OCI-LY7 (cell line): ENCODE measurements at regions not wholly inside any gene's neighbourhood (a gene's known extent, or its start where the extent isn't known, plus 50 kb on each side); places are given as distances from the start of the nearest gene placed in this dataset.

Experiments
- BruUV-seq: library from RNA; stranded (reverse); fragments of 400-500 nt; replicated peaks from 2 replicates; lab custom pipeline; 2021; lab: Mats Ljungman, UMichigan
- CTCF ChIA-PET: fragments of 300-600 bp; sonication (Branson Sonifier 250); formaldehyde crosslinking; loops from one replicate; lab custom pipeline; 2022; ENCODE audit warnings: antibody characterized with exemption; ENCODE audit not compliant: unreplicated experiment; lab: Charles Lee
- POLR2A ChIA-PET: fragments of 300-600 bp; sonication (Branson Sonifier 250); formaldehyde crosslinking; loops from one replicate; lab custom pipeline; 2022; ENCODE audit warnings: antibody characterized with exemption; lab: Charles Lee
- DNase-seq: peaks from one replicate; pipeline ENCODE4 v3.0.0-alpha.2; 2015; ENCODE audit warnings: low spot score
- H2AFZ ChIP-seq: fragments of 200-600 bp; sonication (generic), shearing (Covaris generic); 2 replicates; pipeline ENCODE4 v1.6.1; 2014; ENCODE audit warnings: mild to moderate bottlenecking, antibody characterized with exemption, low read length, moderate library complexity
- H3K27ac ChIP-seq: fragments of 200-600 bp; sonication (generic); 2 replicates; pipeline ENCODE4 v1.5.1; 2014; ENCODE audit warnings: mixed run types, low read depth, mild to moderate bottlenecking, moderate library complexity, low read length, inconsistent platforms; ENCODE audit not compliant: poor library complexity, severe bottlenecking
- H3K36me3 ChIP-seq: fragments of 200-600 bp; sonication (generic); 2 replicates; pipeline ENCODE4 v1.6.1; 2014; ENCODE audit warnings: mild to moderate bottlenecking, antibody characterized with exemption, low read length, moderate library complexity, mixed read lengths; ENCODE audit not compliant: insufficient read depth
- H3K4me1 ChIP-seq: fragments of 200-600 bp; sonication (generic); 2 replicates; pipeline ENCODE4 v1.5.1; 2014; ENCODE audit warnings: mild to moderate bottlenecking, low read length; ENCODE audit not compliant: insufficient read depth, poor library complexity, severe bottlenecking
- H3K4me2 ChIP-seq: fragments of 200-600 bp; sonication (generic); 2 replicates; pipeline ENCODE4 v1.6.1; 2014; ENCODE audit warnings: mild to moderate bottlenecking, low read length
- H3K4me3 ChIP-seq: fragments of 200-600 bp; sonication (generic); 2 replicates; pipeline ENCODE4 v1.5.1; 2014; ENCODE audit warnings: mild to moderate bottlenecking, low read depth, low read length; ENCODE audit not compliant: poor library complexity, severe bottlenecking
- H3K79me2 ChIP-seq: fragments of 200-600 bp; sonication (generic); 2 replicates; pipeline ENCODE4 v1.6.1; 2016; ENCODE audit warnings: low read depth, mild to moderate bottlenecking, low read length, moderate library complexity, mixed read lengths; ENCODE audit not compliant: insufficient read depth
- H3K9me2 ChIP-seq: fragments of 200-600 bp; sonication (generic); 2 replicates; pipeline ENCODE4 v1.6.1; 2016; ENCODE audit warnings: mild to moderate bottlenecking, low read length, mixed read lengths; ENCODE audit not compliant: insufficient read depth
- H3K9me3 ChIP-seq: fragments of 200-600 bp; sonication (generic); 2 replicates; pipeline ENCODE4 v1.6.1; 2014; ENCODE audit warnings: mild to moderate bottlenecking, mixed run types, low read length, mixed read lengths
- H4K20me1 ChIP-seq: fragments of 200-600 bp; sonication (generic); 2 replicates; pipeline ENCODE4 v1.6.1; 2014; ENCODE audit warnings: mild to moderate bottlenecking, antibody characterized with exemption, low read length, moderate library complexity, mixed read lengths; ENCODE audit not compliant: insufficient read depth
- CTCF ChIP-seq: fragments of 200-600 bp; sonication (generic); conservative IDR thresholded peaks from 2 replicates; pipeline ENCODE4 v1.5.1; 2014; ENCODE audit warnings: mild to moderate bottlenecking, antibody characterized with exemption, low read length, moderate library complexity, mixed read lengths
- EZH2phosphoT487 ChIP-seq: fragments of 200-600 bp; sonication (generic); IDR thresholded peaks from 2 replicates; pipeline ENCODE4 v1.6.1; 2018; ENCODE audit warnings: low read depth, borderline replicate concordance, mild to moderate bottlenecking, mixed run types, antibody characterized with exemption, low read length, moderate library complexity, mixed read lengths
- intact Hi-C: fragments of 100-400 bp; cut with micrococcal nuclease; formaldehyde crosslinking; loops from one replicate; pipeline ENCODE4 v1.10.0; 2022; ENCODE audit not compliant: unreplicated experiment

GRCh38 chr17:5804251-5804650 is 219.9 kb upstream of the NLRP1 start:
- no peak overlapping the region for H3K4me3 ChIP-seq
- no peak overlapping the region for H3K27ac ChIP-seq
- 0 out of 2 replicates have a peak, but pooled peaks cover 3% of the 10 kb centered on the region for H3K9me3 ChIP-seq
- TF ChIP-seq EZH2phosphoT487 (no peak), CTCF (no peak)
- H4K20me1 ChIP-seq = no peaks in the 10 kb centered on the region
- H3K79me2 ChIP-seq = no peaks in the 10 kb centered on the region
- DNase-seq = no peak
- POLR2A ChIA-PET = no interaction called here
- no peaks in the 10 kb centered on the region; the same call in 1 of the 2 replicates for H3K9me2 ChIP-seq
- CTCF ChIA-PET = no interaction called here
- no peaks in the 10 kb centered on the region for H3K4me1 ChIP-seq
- no peak overlapping the region for H2AFZ ChIP-seq
- no TSS peak for BruUV-seq
- H3K36me3 ChIP-seq = no peaks in the 10 kb centered on the region
- H3K4me2 ChIP-seq = no peak overlapping the region
- intact Hi-C loops = no loop called here

DNA sequence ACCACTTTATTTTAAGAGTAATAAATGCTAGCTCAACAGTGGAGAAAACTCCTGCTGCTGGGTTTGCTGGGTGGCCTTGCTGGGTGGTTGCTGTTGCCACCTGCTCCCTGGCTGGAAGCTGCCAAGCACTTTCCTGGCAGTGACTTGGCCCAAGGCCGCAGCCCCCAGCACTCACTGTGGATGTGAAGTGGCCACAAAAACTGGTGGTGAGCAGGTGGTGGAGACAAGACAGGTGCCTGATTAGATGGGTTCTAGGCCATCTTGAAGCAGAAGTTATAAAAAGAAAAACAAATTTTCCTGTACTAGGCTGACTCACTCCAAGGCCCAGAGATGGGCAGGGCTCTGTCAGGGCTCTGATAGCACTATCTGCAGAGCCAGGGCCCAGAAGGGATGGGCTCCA is 224.7 kb upstream of the NLRP1 start:
- POLR2A ChIA-PET = no interaction called here
- BruUV-seq = no TSS peak

More for the DNA sequence above, 224.7 kb upstream of the NLRP1 start:
- CTCF ChIA-PET = no interaction called here
- H3K9me3 ChIP-seq = peaks cover 19% of the 10 kb centered on the region; the same call in 1 of the 2 replicates
- no peaks in the 10 kb centered on the region for H3K4me1 ChIP-seq
- H3K4me3 ChIP-seq = no peak overlapping the region
- H3K79me2 ChIP-seq = no peaks in the 10 kb centered on the region
- no peak overlapping the region for H3K4me2 ChIP-seq
- TF ChIP-seq CTCF = no peak
- TF ChIP-seq EZH2phosphoT487 = no peak
- no peak overlapping the region for H3K27ac ChIP-seq
- no peak for DNase-seq
- no peak overlapping the region for H2AFZ ChIP-seq
- H3K9me2 ChIP-seq = no peaks in the 10 kb centered on the region; the same call in 1 of the 2 replicates
- H4K20me1 ChIP-seq = no peaks in the 10 kb centered on the region
- intact Hi-C loops = no loop called here
- H3K36me3 ChIP-seq = no peaks in the 10 kb centered on the region
